GM21447 (cell line): ENCODE measurements at regions not wholly inside any gene's neighbourhood (a gene's known extent, or its start where the extent isn't known, plus 50 kb on each side); places are given as distances from the start of the nearest gene placed in this dataset.

Experiments
- ATAC-seq: cut with Tn5 transposase; IDR thresholded peaks from one replicate; pipeline ENCODE4 v1.9.1; 2021; ENCODE audit not compliant: unreplicated experiment

- no peak for ATAC-seq
These were observed 213.4 kb upstream of the EOMES start for GRCh38 chr3:27935492-27935891.

DNA sequence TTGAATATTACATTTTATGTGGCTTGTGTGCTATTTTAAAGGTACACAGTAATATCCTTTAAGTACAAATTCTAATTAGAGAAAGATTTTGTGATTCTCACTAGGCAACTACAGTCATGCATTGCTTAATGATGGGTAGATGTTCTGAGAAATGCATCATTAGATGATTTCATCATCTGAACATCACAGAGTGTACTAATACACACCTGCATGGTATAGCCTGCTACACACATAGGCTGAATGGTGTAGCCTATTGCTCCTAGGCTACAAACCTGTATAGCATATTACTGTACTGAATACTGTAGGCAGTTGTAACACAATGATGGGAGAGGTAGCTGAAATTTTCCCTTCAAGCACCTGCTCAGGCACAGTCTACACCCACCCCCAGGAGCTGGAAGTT lies 217.4 kb upstream of the EOMES start:
- ATAC-seq, result no peak

GRCh38 chr3:27939940-27940339 lies 217.8 kb upstream of the EOMES start:
- no peak for ATAC-seq

DNA sequence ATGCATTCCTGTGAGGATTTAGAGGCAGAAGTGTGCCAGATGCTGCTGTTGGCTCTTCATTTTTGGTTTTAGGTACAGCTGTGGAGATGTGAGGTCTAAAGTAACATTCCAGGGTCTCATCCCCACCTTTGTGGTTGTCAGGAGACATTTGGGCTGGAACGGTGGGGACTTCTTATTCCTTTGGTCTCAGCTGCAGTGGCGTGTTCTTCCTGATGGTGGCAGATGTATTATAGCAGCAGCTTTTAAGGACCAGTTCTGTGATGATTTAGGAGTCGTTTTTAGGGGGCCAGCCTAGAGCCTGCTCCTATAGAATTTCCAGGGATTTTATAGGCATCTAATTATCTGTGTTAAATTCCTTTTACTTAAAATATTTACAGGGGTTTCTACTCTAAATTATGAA lies 221.0 kb upstream of the EOMES start:
- ATAC-seq, result no peak

GRCh38 chr3:27945229-27945628 lies 223.1 kb upstream of the EOMES start:
- no peak for ATAC-seq

GRCh38 chr3:27960133-27960532 lies 238.0 kb upstream of the EOMES start:
- no peak for ATAC-seq

DNA sequence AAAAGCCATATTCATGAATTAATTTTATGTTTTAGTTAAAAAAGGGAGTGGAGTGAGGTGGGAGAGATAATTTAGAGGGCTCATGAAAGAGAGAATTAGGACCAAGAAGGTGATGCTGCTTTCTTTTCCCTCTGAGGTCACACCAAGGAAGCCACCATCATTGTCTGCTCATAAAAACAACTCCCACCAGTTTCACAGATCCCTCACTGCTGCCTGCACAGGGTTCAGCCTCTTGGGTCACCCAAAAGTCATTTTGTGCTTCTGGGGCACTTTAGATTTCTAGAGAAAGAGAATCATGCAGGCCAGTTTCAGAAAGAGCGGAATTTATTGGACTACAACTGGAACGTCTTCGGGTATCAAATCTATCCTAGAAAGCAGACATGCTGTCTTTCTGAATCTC lies 241.4 kb upstream of the EOMES start:
- ATAC-seq, result no peak

DNA sequence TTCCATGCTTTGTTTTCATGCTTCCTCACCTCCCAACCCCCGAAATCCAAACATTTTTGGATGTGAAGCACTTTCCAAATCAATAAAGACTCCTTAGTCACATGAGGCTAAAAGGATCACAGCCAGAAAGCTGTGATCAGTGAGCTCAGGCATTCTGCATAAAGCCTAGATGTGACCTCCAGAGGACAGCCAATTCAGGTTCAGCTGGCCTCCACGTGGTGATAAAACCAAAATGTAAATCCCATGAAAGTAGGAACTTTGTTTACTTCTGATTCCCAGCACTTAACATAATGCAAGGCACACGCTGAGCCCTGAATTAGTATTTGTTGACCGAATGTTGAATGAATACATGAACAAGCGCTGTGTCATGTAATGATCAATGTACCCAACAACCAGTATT lies 249.5 kb upstream of the EOMES start:
- ATAC-seq, result no peak

DNA sequence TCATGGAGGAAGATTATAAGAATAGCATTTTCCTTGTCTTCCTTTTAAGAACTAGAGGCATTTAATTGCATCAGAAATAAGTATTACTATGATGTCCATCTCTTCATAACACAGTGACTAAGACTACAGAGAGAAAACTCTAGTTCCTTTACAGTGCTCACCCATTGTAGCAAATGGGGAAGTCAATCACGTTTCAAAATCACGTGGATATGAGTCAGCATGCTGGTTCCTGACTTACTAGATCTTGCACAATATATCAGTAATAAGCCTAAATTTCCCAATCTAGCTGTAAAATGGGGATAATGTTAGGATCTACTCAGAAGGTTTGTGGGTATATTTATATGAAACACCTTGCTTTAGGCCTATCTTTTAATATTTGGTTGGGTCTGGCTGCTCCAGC lies 254.8 kb upstream of the EOMES start:
- ATAC-seq, result no peak

DNA sequence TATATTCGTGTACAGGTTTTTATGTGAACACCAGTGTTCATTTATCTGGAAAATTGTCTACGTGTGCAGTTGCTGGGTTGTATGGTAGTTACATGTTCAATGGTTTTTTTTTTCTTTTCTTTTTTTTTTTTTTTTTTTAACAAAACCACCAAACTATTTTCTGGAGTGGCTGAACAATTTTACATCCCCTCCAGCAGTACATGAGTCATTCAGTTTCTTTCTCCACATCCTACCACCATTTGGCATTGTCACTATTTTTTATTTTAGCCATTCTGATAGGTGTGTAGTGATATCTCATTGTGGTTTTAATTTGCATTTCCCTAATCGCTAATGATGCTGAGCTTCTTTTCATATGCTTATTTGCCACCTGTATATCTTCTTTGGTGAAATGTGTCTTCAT lies 256.3 kb upstream of the EOMES start:
- ATAC-seq, result no peak

GRCh38 chr3:27985369-27986035 lies 255.9 kb upstream of the CMC1 start:
- ATAC-seq, result no peak

GRCh38 chr3:27986234-27986879 lies 255.1 kb upstream of the CMC1 start:
- ATAC-seq, result no peak

GRCh38 chr3:27990324-27990723 lies 251.1 kb upstream of the CMC1 start:
- ATAC-seq, result no peak

DNA sequence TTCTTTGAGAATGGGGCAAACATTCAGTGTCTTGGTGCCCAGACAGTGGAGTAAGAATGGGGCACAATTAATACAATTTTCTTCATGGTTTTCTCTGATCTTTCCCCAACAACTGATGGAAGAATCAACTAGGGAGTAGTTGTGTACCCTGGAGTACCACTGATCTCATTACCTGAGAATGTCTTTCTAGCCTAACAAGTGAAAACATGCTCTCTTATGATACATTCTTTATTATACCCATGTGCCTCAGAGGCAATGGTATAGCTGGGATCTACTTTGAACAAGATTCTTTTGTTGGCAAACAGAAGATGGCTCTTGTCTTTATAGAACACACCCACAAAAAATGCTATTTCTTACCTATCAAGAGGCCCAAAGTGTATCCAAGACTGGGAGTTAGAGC lies 250.6 kb upstream of the CMC1 start:
- ATAC-seq, result no peak

DNA sequence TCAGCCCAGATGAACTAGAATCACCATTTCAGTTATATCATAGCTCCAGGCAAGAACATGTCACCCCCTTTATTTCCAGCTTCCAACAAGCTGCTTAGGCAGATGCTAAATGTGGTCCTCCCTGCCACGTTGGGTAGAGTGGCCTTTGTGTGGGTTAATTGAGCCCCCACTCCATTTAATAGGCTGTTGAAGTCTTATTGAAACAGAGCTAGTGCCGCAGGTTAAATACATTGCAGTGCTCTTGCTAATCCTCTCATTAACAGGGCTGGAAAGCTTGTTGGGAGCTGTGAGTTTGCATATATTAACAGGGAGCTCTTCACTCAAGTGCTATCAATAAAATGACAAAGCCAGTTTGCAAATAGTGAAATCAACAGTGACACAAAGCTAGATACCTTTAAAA lies 248.4 kb upstream of the CMC1 start:
- ATAC-seq, result no peak

- ATAC-seq, result no peak
These were observed 240.8 kb upstream of the CMC1 start for GRCh38 chr3:28000608-28001007.

- no peak for ATAC-seq
These were observed 233.2 kb upstream of the CMC1 start for GRCh38 chr3:28008235-28008634.

DNA sequence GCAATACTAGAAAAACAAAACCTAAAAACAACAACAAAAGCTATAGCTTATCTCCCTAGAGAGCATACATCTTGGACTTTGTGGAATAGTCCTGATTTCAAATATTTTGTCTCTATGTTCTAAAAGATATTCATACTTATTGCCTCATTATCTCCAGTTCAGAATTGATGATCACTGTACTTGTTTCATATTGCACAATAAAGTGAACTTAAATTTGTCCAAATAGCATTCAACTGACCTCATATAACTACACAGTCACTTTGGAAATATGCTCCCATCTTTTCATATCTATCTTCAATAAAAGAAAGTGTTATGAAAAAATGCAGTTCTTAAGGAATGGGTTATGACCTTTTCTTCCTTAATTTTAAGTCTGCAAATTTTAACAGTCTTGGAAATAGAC lies 228.6 kb upstream of the CMC1 start:
- no peak for ATAC-seq

DNA sequence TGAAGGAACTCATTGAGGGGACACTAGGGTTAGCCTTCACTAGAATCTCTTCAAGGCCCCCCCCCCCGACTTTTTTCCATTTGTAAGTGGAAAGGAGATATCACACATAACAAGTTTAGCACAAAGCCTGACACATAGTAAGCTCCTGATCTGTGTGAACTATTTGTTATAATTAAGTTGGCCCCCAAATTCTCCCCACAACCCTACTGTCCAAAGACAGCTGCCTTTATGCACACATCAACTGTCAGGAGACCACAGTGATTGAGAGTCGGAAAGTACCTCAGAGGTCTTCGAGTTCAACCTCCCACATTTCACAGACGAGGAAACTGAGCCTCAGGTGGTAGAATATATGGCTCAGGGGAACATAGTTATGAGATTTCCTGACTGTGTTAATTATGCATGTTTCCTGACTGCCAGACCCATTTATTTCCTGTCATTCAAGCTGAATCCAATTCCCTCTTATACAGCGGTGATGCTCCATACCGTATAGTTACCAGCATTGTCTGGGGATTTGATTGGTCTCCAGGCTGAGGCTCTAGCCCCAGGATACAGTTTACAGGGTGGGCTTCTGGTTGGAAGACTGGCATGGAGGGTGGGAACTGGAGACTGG lies 227.4 kb upstream of the CMC1 start:
- ATAC-seq, result no peak

- no peak for ATAC-seq
These were observed 222.3 kb upstream of the CMC1 start for GRCh38 chr3:28018925-28019718.

- ATAC-seq, result no peak
These were observed 221.7 kb upstream of the CMC1 start for GRCh38 chr3:28019740-28020139.

DNA sequence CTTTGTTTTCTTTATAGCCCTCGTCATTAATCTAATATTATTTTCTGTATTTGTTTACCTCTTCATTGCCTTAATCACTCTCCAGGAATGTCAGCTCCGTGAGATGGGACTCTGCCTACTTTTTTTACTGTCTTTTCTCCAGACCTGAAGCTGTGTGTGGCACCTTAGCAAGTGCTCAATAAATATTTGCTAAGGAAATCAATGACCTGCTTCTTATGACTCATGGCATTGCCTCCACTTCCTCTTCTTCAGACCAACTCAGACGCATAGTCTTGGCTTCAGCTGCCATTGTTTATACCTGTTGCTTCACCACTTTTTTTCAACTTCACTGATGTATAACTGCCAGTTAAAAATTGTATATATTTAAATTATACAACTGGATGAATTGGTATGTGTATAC lies 218.5 kb upstream of the CMC1 start:
- ATAC-seq, result no peak
